K562 (cell line): ENCODE measurements at regions not wholly inside any gene's neighbourhood (a gene's known extent, or its start where the extent isn't known, plus 50 kb on each side); places are given as distances from the start of the nearest gene placed in this dataset.

ENCODE experiments used
- CREM ChIP-seq: IDR thresholded peaks from 2 replicates; pipeline ENCODE4 v1.6.1; 2014; ENCODE audit warnings: antibody characterized with exemption, low read depth
- E2F8 ChIP-seq: fragments of 450-650 bp; IDR thresholded peaks from 2 replicates; pipeline ENCODE4 v1.7.1; 2018; ENCODE audit warnings: mild to moderate bottlenecking, low read depth; ENCODE audit not compliant: partially characterized antibody
- ELF1 ChIP-seq: fragments of 200-800 bp; sonication (Bioruptor generic); IDR thresholded peaks from 2 replicates; pipeline ENCODE4 v1.6.1; 2016; ENCODE audit warnings: missing genetic modification characterization, missing compliant biosample characterization
- HIVEP1 ChIP-seq: fragments of 250-450 bp; sonication (Bioruptor Pico); IDR thresholded peaks from 2 replicates; pipeline ENCODE4 v1.4.0; 2020; ENCODE audit warnings: mild to moderate bottlenecking
- HLTF ChIP-seq: fragments of 450-650 bp; IDR thresholded peaks from 2 replicates; pipeline ENCODE4 v1.6.1; 2016
- PHF8 ChIP-seq: fragments of 200-600 bp; sonication (generic); IDR thresholded peaks from 2 replicates; pipeline ENCODE4 v1.6.1; 2012; ENCODE audit warnings: mixed run types, mild to moderate bottlenecking, inconsistent platforms, low read length, moderate library complexity, borderline replicate concordance
- ZBTB7A ChIP-seq: IDR thresholded peaks from 2 replicates; pipeline ENCODE4 v1.6.1; 2011; ENCODE audit warnings: low read depth, mild to moderate bottlenecking, low read length, moderate library complexity, borderline replicate concordance; ENCODE audit not compliant: control insufficient read depth
- ZFP36 ChIP-seq: fragments of 150-350 bp; IDR thresholded peaks from 2 replicates; pipeline ENCODE4 v1.6.1; 2018; ENCODE audit warnings: low read length, low read depth; ENCODE audit not compliant: partially characterized antibody
- ZNF175 ChIP-seq: fragments of 200-800 bp; sonication (Bioruptor generic); IDR thresholded peaks from 2 replicates; pipeline ENCODE4 v1.6.1; 2016; ENCODE audit warnings: low read depth, mild to moderate bottlenecking, missing genetic modification characterization, missing compliant biosample characterization
- ZNF75A ChIP-seq: fragments of 450-650 bp; formaldehyde crosslinking; IDR thresholded peaks from 2 replicates; pipeline ENCODE4 v1.4.0; 2020; ENCODE audit warnings: mild to moderate bottlenecking
- TF ChIP-seq, protein P1 (sequence below): sonication (generic); formaldehyde crosslinking; IDR thresholded peaks from 2 replicates; pipeline ENCODE4 v1.8.0; 2023; ENCODE audit warnings: missing genetic modification reagents, mild to moderate bottlenecking, borderline replicate concordance
- TF ChIP-seq, protein P2 (sequence below): fragments of 250-450 bp; sonication (Bioruptor Pico); IDR thresholded peaks from 2 replicates; pipeline ENCODE4 v1.5.0; 2020; ENCODE audit warnings: mild to moderate bottlenecking, borderline replicate concordance
- TF ChIP-seq, protein P3 (sequence below): fragments of 450-650 bp; formaldehyde crosslinking; IDR thresholded peaks from 2 replicates; pipeline ENCODE4 v1.4.0; 2022; ENCODE audit warnings: missing genetic modification characterization
- TF ChIP-seq, protein P4 (sequence below): fragments of 450-650 bp; IDR thresholded peaks from one replicate; pipeline ENCODE4 v1.6.1; 2018; ENCODE audit warnings: mild to moderate bottlenecking, moderate library complexity; ENCODE audit not compliant: partially characterized antibody

GRCh38 chr15:95929232-95929846, 401.2 kb upstream of the NR2F2 start (continued):
- TF ChIP-seq, protein P1, sequence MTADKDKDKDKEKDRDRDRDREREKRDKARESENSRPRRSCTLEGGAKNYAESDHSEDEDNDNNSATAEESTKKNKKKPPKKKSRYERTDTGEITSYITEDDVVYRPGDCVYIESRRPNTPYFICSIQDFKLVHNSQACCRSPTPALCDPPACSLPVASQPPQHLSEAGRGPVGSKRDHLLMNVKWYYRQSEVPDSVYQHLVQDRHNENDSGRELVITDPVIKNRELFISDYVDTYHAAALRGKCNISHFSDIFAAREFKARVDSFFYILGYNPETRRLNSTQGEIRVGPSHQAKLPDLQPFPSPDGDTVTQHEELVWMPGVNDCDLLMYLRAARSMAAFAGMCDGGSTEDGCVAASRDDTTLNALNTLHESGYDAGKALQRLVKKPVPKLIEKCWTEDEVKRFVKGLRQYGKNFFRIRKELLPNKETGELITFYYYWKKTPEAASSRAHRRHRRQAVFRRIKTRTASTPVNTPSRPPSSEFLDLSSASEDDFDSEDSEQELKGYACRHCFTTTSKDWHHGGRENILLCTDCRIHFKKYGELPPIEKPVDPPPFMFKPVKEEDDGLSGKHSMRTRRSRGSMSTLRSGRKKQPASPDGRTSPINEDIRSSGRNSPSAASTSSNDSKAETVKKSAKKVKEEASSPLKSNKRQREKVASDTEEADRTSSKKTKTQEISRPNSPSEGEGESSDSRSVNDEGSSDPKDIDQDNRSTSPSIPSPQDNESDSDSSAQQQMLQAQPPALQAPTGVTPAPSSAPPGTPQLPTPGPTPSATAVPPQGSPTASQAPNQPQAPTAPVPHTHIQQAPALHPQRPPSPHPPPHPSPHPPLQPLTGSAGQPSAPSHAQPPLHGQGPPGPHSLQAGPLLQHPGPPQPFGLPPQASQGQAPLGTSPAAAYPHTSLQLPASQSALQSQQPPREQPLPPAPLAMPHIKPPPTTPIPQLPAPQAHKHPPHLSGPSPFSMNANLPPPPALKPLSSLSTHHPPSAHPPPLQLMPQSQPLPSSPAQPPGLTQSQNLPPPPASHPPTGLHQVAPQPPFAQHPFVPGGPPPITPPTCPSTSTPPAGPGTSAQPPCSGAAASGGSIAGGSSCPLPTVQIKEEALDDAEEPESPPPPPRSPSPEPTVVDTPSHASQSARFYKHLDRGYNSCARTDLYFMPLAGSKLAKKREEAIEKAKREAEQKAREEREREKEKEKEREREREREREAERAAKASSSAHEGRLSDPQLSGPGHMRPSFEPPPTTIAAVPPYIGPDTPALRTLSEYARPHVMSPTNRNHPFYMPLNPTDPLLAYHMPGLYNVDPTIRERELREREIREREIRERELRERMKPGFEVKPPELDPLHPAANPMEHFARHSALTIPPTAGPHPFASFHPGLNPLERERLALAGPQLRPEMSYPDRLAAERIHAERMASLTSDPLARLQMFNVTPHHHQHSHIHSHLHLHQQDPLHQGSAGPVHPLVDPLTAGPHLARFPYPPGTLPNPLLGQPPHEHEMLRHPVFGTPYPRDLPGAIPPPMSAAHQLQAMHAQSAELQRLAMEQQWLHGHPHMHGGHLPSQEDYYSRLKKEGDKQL (CRISPR knock-in tag) = no peak
- no peak for TF ChIP-seq PHF8
- TF ChIP-seq E2F8 = no peak
- TF ChIP-seq ZBTB7A = peak; percentile 80; the same call in 1 of the 2 replicates
- TF ChIP-seq HIVEP1 (CRISPR knock-in tag) = no peak
- TF ChIP-seq ZNF175 (CRISPR knock-in tag) = peak; percentile 95
- TF ChIP-seq CREM = peak; percentile 76
- TF ChIP-seq, protein P2, sequence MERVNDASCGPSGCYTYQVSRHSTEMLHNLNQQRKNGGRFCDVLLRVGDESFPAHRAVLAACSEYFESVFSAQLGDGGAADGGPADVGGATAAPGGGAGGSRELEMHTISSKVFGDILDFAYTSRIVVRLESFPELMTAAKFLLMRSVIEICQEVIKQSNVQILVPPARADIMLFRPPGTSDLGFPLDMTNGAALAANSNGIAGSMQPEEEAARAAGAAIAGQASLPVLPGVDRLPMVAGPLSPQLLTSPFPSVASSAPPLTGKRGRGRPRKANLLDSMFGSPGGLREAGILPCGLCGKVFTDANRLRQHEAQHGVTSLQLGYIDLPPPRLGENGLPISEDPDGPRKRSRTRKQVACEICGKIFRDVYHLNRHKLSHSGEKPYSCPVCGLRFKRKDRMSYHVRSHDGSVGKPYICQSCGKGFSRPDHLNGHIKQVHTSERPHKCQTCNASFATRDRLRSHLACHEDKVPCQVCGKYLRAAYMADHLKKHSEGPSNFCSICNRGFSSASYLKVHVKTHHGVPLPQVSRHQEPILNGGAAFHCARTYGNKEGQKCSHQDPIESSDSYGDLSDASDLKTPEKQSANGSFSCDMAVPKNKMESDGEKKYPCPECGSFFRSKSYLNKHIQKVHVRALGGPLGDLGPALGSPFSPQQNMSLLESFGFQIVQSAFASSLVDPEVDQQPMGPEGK = no peak
- TF ChIP-seq ELF1 (tag) = peak; percentile 50; the same call in 1 of the 2 replicates
- TF ChIP-seq, protein P3, sequence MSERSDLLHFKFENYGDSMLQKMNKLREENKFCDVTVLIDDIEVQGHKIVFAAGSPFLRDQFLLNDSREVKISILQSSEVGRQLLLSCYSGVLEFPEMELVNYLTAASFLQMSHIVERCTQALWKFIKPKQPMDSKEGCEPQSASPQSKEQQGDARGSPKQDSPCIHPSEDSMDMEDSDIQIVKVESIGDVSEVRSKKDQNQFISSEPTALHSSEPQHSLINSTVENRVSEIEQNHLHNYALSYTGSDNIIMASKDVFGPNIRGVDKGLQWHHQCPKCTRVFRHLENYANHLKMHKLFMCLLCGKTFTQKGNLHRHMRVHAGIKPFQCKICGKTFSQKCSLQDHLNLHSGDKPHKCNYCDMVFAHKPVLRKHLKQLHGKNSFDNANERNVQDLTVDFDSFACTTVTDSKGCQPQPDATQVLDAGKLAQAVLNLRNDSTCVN (CRISPR knock-in tag) = no peak
- TF ChIP-seq HLTF = no peak
- peak; percentile 12 for TF ChIP-seq ZFP36
- TF ChIP-seq, protein P4, sequence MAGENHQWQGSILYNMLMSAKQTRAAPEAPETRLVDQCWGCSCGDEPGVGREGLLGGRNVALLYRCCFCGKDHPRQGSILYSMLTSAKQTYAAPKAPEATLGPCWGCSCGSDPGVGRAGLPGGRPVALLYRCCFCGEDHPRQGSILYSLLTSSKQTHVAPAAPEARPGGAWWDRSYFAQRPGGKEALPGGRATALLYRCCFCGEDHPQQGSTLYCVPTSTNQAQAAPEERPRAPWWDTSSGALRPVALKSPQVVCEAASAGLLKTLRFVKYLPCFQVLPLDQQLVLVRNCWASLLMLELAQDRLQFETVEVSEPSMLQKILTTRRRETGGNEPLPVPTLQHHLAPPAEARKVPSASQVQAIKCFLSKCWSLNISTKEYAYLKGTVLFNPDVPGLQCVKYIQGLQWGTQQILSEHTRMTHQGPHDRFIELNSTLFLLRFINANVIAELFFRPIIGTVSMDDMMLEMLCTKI = no peak
- no peak for TF ChIP-seq ZNF75A (CRISPR knock-in tag)
